Esophagus squamous epithelium (tissue), 5 donors: ENCODE measurements at regions not wholly inside any gene's neighbourhood (a gene's known extent, or its start where the extent isn't known, plus 50 kb on each side); places are given as distances from the start of the nearest gene placed in this dataset.

Source experiments
- DNase-seq: peaks from one replicate; lab custom pipeline; 2025; lab: John Stamatoyannopoulos, UW
- H3K27ac ChIP-seq, 4 donors: fragments of 200-600 bp; sonication (generic); one replicate each; pipeline ENCODE4 v1.5.1; 2016 to 2019; ENCODE audit warnings: mild to moderate bottlenecking in 1 of 4
- H3K27me3 ChIP-seq, 4 donors: fragments of 200-600 bp; sonication (generic); 1 replicate in 3 of 4; 2 replicates in 1 of 4; pipeline versions ENCODE4 v1.5.1 to v1.6.0; 2017 to 2021; ENCODE audit warnings: antibody characterized with exemption in 1 of 4
- H3K36me3 ChIP-seq, 3 donors: fragments of 200-600 bp; sonication (generic); one replicate each; pipeline ENCODE4 v1.5.1; 2016 to 2019
- H3K4me1 ChIP-seq, 3 donors: fragments of 200-600 bp; sonication (generic); one replicate each; pipeline ENCODE4 v1.5.1; 2017 to 2019
- H3K4me3 ChIP-seq, 4 donors: fragments of 200-600 bp; sonication (generic); 1 replicate in 3 of 4; 2 replicates in 1 of 4; pipeline ENCODE4 v1.5.1; 2016 to 2019; ENCODE audit warnings: mild to moderate bottlenecking in 2 of 4, moderate library complexity in 1 of 4
- H3K9me3 ChIP-seq, 3 donors: fragments of 200-600 bp; sonication (generic); one replicate each; pipeline ENCODE4 v1.5.1; 2016 to 2019
- CTCF ChIP-seq, 6 experiments: fragments of 450-650 bp in 4 of 6; fragments of 200-600 bp in 2 of 6; sonication (generic) in 2 of 6; IDR thresholded peaks; one replicate each; pipeline ENCODE4 v1.5.1; 2016 to 2019; ENCODE audit warnings: antibody characterized with exemption in 6 of 6, mild to moderate bottlenecking in 4 of 6, moderate library complexity in 4 of 6
- POLR2A ChIP-seq, 4 donors: fragments of 450-650 bp; IDR thresholded peaks; one replicate each; pipeline ENCODE4 v1.6.1; 2017; ENCODE audit warnings: antibody characterized with exemption in 4 of 4, mild to moderate bottlenecking in 4 of 4, moderate library complexity in 3 of 4
- WGBS, 2 donors: methylation state at CpG; one replicate each; pipeline ENCODE4 v1.1.5; 2018; 5-methylcytosine and 5-hydroxymethylcytosine counted together
- intact Hi-C: fragments of 100-400 bp; cut with DNase I; formaldehyde crosslinking; loops from one replicate; pipeline ENCODE4 v1.15.0; 2022
- donor health status: DM: yes; HTN: yes; CAD: no.

- DNase-seq, result no peak
- H3K27me3 ChIP-seq, result no peaks in the 10 kb centered on the region
- H3K4me1 ChIP-seq, result no peaks in the 10 kb centered on the region
- no peak overlapping the region for H3K4me3 ChIP-seq
- no peak overlapping the region for H3K27ac ChIP-seq
- intact Hi-C loops, result no loop called here
- WGBS, 2 donors, result 60 to 86% methylated on average over 1 of the region's 1 CpG
- no peaks in the 10 kb centered on the region for H3K9me3 ChIP-seq
- TF ChIP-seq CTCF (IDR thresholded peaks at IDR 0.05) (no peak), POLR2A (IDR thresholded peaks at IDR 0.05) (no peak)
- no peaks in the 10 kb centered on the region for H3K36me3 ChIP-seq
Measured at GRCh38 chr7:81004098-81004497, 85.2 kb upstream of the SEMA3C start.

- 32 to 44% methylated on average over 3 of the region's 3 CpGs for WGBS, 2 donors
- no peak overlapping the region for H3K4me3 ChIP-seq
- no peaks in the 10 kb centered on the region for H3K9me3 ChIP-seq
- no peaks in the 10 kb centered on the region for H3K27me3 ChIP-seq
- no peak overlapping the region for H3K27ac ChIP-seq
- H3K36me3 ChIP-seq, result no peaks in the 10 kb centered on the region
- no peak for DNase-seq
- H3K4me1 ChIP-seq, result no peaks in the 10 kb centered on the region
- no peak for TF ChIP-seq CTCF (IDR thresholded peaks at IDR 0.05)
- TF ChIP-seq POLR2A (IDR thresholded peaks at IDR 0.05), result no peak
- intact Hi-C loops, result no loop called here
Measured at GRCh38 chr7:81003326-81003725, 84.5 kb upstream of the SEMA3C start.

- Histone ChIP-seq H3K4me1 (no peaks in the 10 kb centered on the region), H3K9me3 (no peaks in the 10 kb centered on the region)
Measured at GRCh38 chr7:81002421-81002820, 83.6 kb upstream of the SEMA3C start.

GRCh38 chr7:80999771-81000170 lies 80.9 kb upstream of the SEMA3C start:
- intact Hi-C loops, result no loop called here
- DNase-seq, result no peak

More at GRCh38 chr7:81002421-81002820, 83.6 kb upstream of the SEMA3C start:
- Histone ChIP-seq H3K27ac (no peak overlapping the region), H3K36me3 (no peaks in the 10 kb centered on the region), H3K4me3 (no peak overlapping the region), H3K27me3 (no peaks in the 10 kb centered on the region)
- TF ChIP-seq CTCF (IDR thresholded peaks at IDR 0.05), result no peak
- no peak for TF ChIP-seq POLR2A (IDR thresholded peaks at IDR 0.05)
- DNase-seq, result no peak
- intact Hi-C loops, result no loop called here

GRCh38 chr7:80999100-80999499 lies 80.2 kb upstream of the SEMA3C start:
- no peak for DNase-seq
- Histone ChIP-seq H3K27me3 (no peaks in the 10 kb centered on the region), H3K4me1 (no peaks in the 10 kb centered on the region), H3K9me3 (no peaks in the 10 kb centered on the region), H3K36me3 (no peaks in the 10 kb centered on the region), H3K27ac (no peak overlapping the region), H3K4me3 (no peak overlapping the region)
- intact Hi-C loops, result no loop called here
- TF ChIP-seq CTCF (IDR thresholded peaks at IDR 0.05), result no peak
- no peak for TF ChIP-seq POLR2A (IDR thresholded peaks at IDR 0.05)
- WGBS, 2 donors, result 78 to 85% methylated on average over 3 of the region's 3 CpGs

More at GRCh38 chr7:80999771-81000170, 80.9 kb upstream of the SEMA3C start:
- Histone ChIP-seq H3K4me1 (no peaks in the 10 kb centered on the region), H3K4me3 (no peak overlapping the region), H3K27ac (no peak overlapping the region), H3K27me3 (no peaks in the 10 kb centered on the region), H3K9me3 (no peaks in the 10 kb centered on the region), H3K36me3 (no peaks in the 10 kb centered on the region)
- TF ChIP-seq POLR2A (IDR thresholded peaks at IDR 0.05) (no peak), CTCF (IDR thresholded peaks at IDR 0.05) (no peak)
- 92 to 93% methylated on average over 2 of the region's 2 CpGs for WGBS, 2 donors
